CD4-positive, alpha-beta T cell treated with Interleukin-17A for 1 hour (primary cell): ENCODE measurements at regions not wholly inside any gene's neighbourhood (a gene's known extent, or its start where the extent isn't known, plus 50 kb on each side); places are given as distances from the start of the nearest gene placed in this dataset.
A peak's percentile ranks its signal among the peaks of the same experiment; 100 is the strongest.

ENCODE experiments used
- DNase-seq: peaks from one replicate; pipeline ENCODE4 v3.0.0-alpha.2; 2020

- no peak for DNase-seq
Observed at GRCh38 chr21:43348170-43348766, 78.7 kb downstream of the SIK1 start.

- DNase-seq: no peak
Observed at GRCh38 chr21:43347461-43348169, 79.3 kb downstream of the SIK1 start.

DNA sequence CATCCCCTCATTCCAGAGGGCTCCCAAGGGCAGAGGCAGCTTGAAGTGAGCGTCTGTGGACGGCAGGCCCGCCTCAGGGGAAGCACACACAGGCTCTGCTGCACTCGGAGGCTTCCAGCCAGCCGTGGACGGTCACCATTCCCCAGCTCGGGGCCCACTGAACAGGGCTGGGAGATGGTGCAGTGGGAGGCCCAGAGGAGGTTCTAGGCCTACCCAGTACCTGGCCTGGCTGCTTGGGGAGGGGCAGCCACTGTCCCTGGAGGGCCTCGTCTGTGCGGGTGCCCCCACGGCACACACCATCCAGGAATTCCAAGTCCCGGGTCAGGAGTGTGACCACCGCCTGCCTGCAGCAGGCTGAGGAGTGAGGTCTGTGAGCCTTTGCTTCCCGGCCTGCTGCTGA is 80.4 kb downstream of the SIK1 start:
- DNase-seq: no peak

DNA sequence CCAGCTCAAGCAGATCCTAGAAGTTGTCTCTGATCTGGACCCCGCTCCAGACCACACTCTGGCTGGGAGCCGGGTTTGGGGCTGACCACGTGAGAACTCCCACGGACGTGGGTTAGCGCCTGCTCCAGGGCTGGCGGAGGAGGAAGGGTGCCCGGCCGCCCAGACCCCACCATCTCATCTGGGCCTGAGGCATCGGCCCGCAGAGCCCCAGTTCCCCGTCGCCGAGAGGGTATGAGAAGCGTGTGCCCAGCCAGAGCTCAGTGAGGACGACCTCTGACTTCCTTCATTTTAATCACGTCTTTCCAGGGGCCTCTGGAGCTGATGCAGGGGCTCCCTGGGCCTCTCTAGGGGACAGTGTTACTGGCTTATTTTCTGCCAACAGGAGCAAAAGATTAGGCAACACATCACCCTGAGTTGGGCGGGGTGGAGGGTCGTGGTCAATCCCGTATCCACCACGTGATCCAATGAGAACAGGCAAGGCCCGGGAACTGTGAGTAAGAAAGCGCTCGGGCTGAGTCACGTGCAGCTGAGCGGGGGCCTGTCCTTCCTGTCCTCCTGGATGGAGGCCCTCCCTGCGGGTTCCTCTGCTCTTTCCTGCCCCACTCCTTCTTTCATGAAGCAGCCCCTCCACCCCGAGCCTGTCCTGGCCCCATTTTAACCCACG is 81.1 kb downstream of the SIK1 start:
- peak; percentile 30 for DNase-seq

GRCh38 chr21:43345046-43345745 is 81.7 kb downstream of the SIK1 start:
- DNase-seq: no peak

DNA sequence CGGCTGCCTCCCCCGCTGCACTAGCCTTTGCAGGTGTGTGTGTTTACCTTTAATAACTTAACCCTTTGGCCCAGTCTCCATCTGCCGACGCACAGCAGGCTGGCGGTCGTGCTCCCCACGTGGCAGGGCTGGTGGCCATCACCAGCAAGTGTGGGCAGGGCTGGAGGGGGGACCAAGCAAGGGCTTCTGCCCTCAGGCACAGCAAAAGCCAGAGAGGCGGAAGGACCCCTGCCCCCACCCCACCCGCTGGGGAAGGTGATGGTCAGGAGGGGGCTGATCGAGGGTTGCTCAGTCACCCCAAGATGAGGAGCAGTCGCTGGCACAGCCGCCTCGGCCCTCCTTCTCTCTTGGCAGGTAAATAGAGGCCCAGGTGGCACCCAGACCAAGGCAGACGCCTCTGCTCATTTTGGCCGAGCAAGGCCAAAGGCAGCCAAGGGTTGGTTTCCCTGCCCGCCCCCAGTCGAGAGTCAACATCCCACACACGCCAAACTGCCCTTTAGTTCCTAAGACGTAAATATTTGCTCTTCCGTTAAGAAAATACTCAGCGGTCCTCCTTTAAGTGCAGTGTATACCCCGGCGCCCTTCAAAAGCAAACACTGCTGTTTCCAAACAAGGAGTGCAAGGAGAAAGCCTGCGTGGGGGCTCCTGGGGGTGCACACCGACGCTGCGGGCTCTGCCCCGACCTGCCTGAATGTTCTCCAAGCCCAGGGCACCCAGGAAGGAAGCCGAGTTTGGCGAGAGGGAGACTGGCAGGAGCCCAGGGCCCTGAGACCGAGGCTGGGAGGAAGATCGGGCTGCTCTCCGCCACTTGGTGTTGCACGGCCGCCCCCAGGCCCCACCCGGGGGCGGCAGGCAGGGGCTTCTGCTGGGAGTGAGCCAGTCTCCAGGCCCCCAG is 82.7 kb downstream of the SIK1 start:
- DNase-seq: no peak

- no peak for DNase-seq
Observed at GRCh38 chr21:43343095-43343991, 83.6 kb downstream of the SIK1 start.

DNA sequence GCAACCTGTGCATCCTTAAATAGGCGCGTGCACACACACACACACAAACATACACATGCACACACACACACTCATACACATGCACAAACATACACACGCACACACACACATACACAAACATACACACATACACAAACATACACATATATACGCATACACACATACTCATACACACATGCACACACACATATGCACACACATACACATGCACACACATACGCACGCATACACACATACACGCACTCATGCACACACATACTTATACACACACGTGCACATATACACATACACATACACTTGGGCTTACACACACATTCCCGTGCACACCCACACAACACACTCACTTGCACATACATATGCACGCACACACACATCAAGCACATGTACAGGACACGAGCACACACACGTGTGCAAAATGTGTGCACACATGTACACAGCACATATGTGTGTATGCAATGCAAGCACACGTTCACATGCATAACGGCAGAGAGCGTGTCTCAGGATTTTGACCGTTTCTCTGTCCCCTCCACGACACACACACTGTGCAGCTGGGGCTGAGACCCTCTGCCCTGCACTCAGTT is 84.5 kb downstream of the SIK1 start:
- DNase-seq: no peak

DNA sequence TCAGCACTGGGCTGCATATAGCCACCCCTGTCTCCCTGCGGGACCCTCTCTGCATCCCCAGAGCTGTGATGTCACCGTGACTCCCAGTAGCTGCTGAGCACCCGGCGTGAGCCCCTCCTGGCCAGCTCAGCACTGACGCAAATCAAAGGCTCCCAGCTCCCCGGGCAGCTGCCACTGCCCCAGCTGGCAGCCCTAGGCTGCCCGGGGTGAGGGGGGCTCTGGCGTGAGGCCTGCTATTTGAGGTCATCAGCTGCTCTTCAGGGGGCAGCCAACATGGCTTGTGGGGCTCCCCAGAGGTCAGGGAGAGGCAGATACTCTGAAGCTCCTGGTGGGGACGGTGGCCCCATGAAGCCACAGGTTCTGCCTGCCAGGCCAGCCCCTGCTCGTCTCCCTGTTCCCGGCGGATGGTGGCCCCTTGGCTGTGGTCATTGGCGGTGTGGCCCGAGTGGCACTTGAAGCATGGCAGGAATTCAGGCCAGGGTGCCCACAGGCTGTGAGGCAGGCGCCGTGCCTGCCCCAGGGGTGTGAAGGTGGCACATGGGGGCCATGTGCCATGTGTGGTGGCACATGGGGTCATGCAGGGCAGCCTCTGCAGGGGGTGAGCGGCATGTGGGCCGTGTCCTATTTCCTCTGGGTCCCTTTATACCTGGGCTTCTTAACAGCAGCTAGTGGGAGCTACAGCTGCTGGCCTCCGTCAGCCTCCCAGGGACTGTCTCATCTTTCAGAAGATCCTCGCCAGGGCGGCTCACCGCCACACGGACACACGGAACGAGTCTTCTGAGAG is 85.4 kb downstream of the SIK1 start:
- DNase-seq: no peak

GRCh38 chr21:43340491-43341377 is 86.2 kb downstream of the SIK1 start:
- no peak for DNase-seq

GRCh38 chr21:43339668-43340067 is 87.3 kb downstream of the SIK1 start:
- no peak for DNase-seq

DNA sequence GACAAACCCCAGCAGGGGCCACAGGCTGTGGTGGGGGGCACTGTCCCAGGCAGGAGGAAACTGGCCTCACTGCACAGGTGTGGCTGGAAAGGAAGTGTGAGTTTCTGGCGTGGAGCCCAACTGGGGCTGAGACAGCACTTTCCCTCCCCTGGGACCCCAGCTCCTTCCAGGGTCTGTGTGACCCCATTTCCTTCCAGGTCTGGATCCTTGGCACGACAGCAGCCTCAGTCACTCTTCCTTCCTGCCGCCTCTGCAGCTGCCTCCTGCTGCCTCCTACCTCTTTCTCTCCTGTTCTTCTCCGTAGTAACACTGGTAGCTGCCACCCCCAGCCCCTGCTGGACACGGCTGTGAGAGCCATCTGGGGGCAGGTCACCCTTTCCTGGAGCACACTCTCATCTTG is 88.0 kb downstream of the SIK1 start:
- no peak for DNase-seq

DNA sequence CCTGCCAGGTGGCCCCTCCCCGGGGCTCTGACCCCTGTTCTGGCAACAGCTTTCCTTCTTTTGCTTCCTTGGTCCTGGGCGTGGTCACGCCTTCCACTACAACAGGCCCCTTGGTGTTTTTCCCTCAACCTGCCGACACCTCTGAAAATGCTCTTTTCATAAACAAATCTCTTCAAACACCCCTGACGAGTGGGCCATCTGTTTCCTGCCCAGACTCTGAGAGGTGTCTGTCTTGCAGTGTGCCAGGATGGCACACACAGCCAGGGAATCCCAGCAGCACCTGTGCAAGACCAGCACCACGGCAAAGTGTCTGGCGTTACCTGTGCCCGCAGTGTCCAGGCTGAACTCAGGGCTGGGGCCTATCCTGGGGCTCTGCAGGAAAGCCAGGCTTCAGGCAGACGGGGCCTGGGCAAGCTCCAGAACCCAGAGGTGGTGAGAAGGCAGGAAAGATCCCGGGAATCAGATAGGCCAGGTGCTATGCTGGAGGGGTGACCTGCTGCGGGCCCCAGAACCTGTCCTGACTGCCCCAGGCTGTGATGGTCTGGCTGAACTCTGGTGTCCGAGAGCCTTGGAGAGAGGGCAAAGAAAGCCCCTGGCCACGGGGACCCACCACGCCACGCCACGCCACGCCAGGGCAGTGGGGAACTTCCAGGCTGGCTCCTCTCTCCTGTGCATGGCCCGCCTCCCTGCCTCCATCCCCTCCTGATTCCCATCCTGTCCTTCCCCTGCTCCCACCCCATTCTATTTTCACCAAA is 88.9 kb downstream of the SIK1 start:
- no peak for DNase-seq

DNA sequence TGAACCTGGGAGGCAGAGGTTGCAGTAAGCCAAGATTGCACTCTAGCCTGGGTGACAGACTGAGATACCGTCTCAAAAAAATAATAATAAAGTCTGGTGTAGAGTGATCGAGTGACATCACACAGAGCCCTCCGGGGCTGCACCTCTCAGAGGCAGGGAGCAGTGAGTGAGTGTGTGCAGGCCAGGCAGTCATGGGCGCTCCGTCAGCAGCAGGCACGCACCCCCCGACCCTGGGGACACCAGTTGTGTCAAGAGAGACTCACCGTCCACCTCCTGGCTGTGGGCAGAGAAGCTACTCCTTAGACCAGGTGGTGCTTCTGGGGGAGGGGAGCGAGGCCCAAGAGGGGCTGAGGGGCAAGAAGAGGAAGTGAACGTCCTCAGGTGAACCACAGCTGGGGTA is 91.8 kb downstream of the SIK1 start:
- no peak for DNase-seq

- DNase-seq: no peak
Observed at GRCh38 chr21:43334214-43334958, 92.5 kb downstream of the SIK1 start.

GRCh38 chr21:43333298-43334062 is 93.5 kb downstream of the SIK1 start:
- no peak for DNase-seq

DNA sequence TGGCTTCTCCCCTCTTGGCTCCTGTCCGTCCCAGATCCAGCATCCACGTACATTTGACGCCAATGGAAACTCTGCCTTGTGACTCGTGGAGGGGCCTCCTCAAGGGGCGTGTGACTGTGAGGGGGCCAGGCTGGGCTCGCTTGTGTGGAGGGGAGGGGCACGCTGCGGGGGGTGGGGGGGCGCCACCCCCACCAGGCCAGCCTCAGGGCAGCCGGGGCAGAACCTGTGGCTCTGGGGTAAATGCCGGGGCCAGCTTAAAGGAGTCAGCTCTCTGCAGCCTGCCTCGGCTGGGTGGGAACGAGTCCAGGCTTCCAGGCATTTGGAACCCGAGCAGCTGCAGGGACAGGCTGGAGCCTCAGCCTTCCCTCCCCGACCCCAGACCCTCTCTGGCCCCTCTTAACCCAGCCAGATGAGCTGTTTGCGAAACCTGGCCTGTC is 94.1 kb downstream of the SIK1 start:
- no peak for DNase-seq
